GM12878 (cell line): ENCODE measurements at regions not wholly inside any gene's neighbourhood (a gene's known extent, or its start where the extent isn't known, plus 50 kb on each side); places are given as distances from the start of the nearest gene placed in this dataset.
A peak's percentile ranks its signal among the peaks of the same experiment; 100 is the strongest.

Source experiments
- ATAC-seq: fragments of 200-7000 bp; cut with Tn5 transposase; 3 replicates; pipeline ENCODE4 v1.9.1; 2020; ENCODE audit warnings: mild to moderate bottlenecking, moderate library complexity
- BruUV-seq: library from RNA; stranded (reverse); fragments of 400-500 nt; replicated peaks from 2 replicates; lab custom pipeline; 2021; lab: Mats Ljungman, UMichigan
- CTCF ChIA-PET: fragments of 300-600 bp; sonication (Branson Sonifier 250); formaldehyde crosslinking; extraction: SDS; loops from one replicate; lab custom pipeline; 2021; ENCODE audit warnings: inconsistent platforms; lab: Yijun Ruan, JAX
- POLR2A ChIA-PET: fragments of 350-600 bp; formaldehyde crosslinking; extraction: SDS; loops from one replicate; lab custom pipeline; 2021; ENCODE audit warnings: inconsistent platforms; lab: Charles Lee
- RAD21 ChIA-PET: fragments of 300-600 bp; sonication (Branson Sonifier 250); formaldehyde crosslinking; loops from one replicate; lab custom pipeline; 2023; ENCODE audit warnings: antibody characterized with exemption; ENCODE audit not compliant: unreplicated experiment; lab: Charles Lee
- SMC1A ChIA-PET: fragments of 300-600 bp; sonication (Branson Sonifier 250); formaldehyde crosslinking; loops from one replicate; lab custom pipeline; 2023; ENCODE audit not compliant: unreplicated experiment, uncharacterized antibody; lab: Charles Lee
- DNase-seq: peaks from one replicate; pipeline ENCODE4 v3.0.0-alpha.2; 2011; ENCODE audit warnings: low read depth, low spot score
- FAIRE-seq: peaks from 3 replicates; lab custom pipeline; 2011; peaks lifted over from hg19 to GRCh38; lab: Jason Lieb, UNC
- H2AFZ ChIP-seq: 2 replicates; pipeline ENCODE4 v1.6.0; 2011; ENCODE audit warnings: low read depth, low read length, control low read depth; ENCODE audit not compliant: control insufficient read depth
- H3K27ac ChIP-seq: 2 replicates; pipeline ENCODE4 v1.5.1; 2011; ENCODE audit warnings: control low read depth; ENCODE audit not compliant: control insufficient read depth, insufficient read depth
- H3K27me3 ChIP-seq, 2 experiments: replicated peaks in 1 of 2; 2 replicates each; pipeline versions ENCODE4 v1.6.0 to v1.6.1; 2011; ENCODE audit warnings: low read length in 1 of 2; ENCODE audit not compliant: control insufficient read depth in 2 of 2, insufficient read depth in 2 of 2
- H3K36me3 ChIP-seq, 2 experiments: 2 replicates each; pipeline ENCODE4 v1.5.1; 2011; ENCODE audit warnings: low read length in 1 of 2; ENCODE audit not compliant: control insufficient read depth in 2 of 2, insufficient read depth in 2 of 2
- H3K4me1 ChIP-seq: 2 replicates; pipeline ENCODE4 v1.6.1; 2011; ENCODE audit warnings: mild to moderate bottlenecking, low read length, moderate library complexity, mixed read lengths; ENCODE audit not compliant: control insufficient read depth, insufficient read depth
- H3K4me2 ChIP-seq: 2 replicates; pipeline ENCODE4 v1.6.0; 2011; ENCODE audit warnings: control low read depth; ENCODE audit not compliant: control insufficient read depth, insufficient read depth
- H3K4me3 ChIP-seq: fragments of 200-600 bp; sonication (generic); 2 replicates; pipeline ENCODE4 v1.5.1; 2016
- H3K79me2 ChIP-seq: 2 replicates; pipeline ENCODE4 v1.6.0; 2011; ENCODE audit warnings: low read length; ENCODE audit not compliant: control insufficient read depth, insufficient read depth
- H3K9ac ChIP-seq: 2 replicates; pipeline ENCODE4 v1.8.0; 2011; ENCODE audit warnings: low read length, control low read depth, mixed read lengths; ENCODE audit not compliant: control insufficient read depth, insufficient read depth
- H3K9me3 ChIP-seq: replicated peaks from 3 replicates; pipeline ENCODE4 v1.5.1; 2011; ENCODE audit warnings: mild to moderate bottlenecking, low read length; ENCODE audit not compliant: control insufficient read depth, insufficient read depth
- H4K20me1 ChIP-seq: 2 replicates; pipeline ENCODE4 v1.6.0; 2011; ENCODE audit not compliant: control insufficient read depth, insufficient read depth
- BACH1 ChIP-seq: fragments of 450-650 bp; IDR thresholded peaks from 2 replicates; pipeline ENCODE4 v1.6.1; 2017; ENCODE audit warnings: mild to moderate bottlenecking, borderline replicate concordance
- BCL3 ChIP-seq: IDR thresholded peaks from 2 replicates; pipeline ENCODE4 v1.6.1; 2011; ENCODE audit warnings: borderline replicate concordance, low read depth, mild to moderate bottlenecking, moderate library complexity, low read length; ENCODE audit not compliant: insufficient read depth, poor library complexity, severe bottlenecking
- BCLAF1 ChIP-seq: fragments of 450-650 bp; IDR thresholded peaks from 2 replicates; pipeline ENCODE4 v1.6.1; 2017; ENCODE audit warnings: antibody characterized with exemption, mild to moderate bottlenecking, moderate library complexity
- EED ChIP-seq: sonication (generic); IDR thresholded peaks from 2 replicates; pipeline ENCODE4 v1.6.1; 2016; ENCODE audit warnings: antibody characterized with exemption, low read depth
- FOS ChIP-seq: IDR thresholded peaks from 3 replicates; pipeline ENCODE4 v1.6.1; 2011; ENCODE audit warnings: borderline replicate concordance; ENCODE audit not compliant: insufficient read length; ENCODE audit errors: extremely low read depth
- HDAC2 ChIP-seq: fragments of 200-600 bp; sonication (generic); IDR thresholded peaks from 2 replicates; pipeline ENCODE4 v1.6.1; 2017
- NBN ChIP-seq: fragments of 450-650 bp; IDR thresholded peaks from 2 replicates; pipeline ENCODE4 v1.6.1; 2016
- NFYA ChIP-seq: IDR thresholded peaks from 2 replicates; pipeline ENCODE4 v1.6.1; 2011; ENCODE audit warnings: low read depth, mild to moderate bottlenecking, low read length, improper control_type of control experiment, borderline replicate concordance
- POLR2AphosphoS5 ChIP-seq: IDR thresholded peaks from 2 replicates; pipeline ENCODE4 v1.6.1; 2011; ENCODE audit warnings: mild to moderate bottlenecking, low read length, inconsistent platforms
- SIN3A ChIP-seq: IDR thresholded peaks from 2 replicates; pipeline ENCODE4 v1.6.1; 2012; ENCODE audit warnings: low read depth, low read length, improper control_type of control experiment
- SMAD5 ChIP-seq: IDR thresholded peaks from 2 replicates; pipeline ENCODE4 v1.6.1; 2016; ENCODE audit warnings: antibody characterized with exemption, low read depth
- TCF12 ChIP-seq: IDR thresholded peaks from 2 replicates; pipeline ENCODE4 v1.6.1; 2011; ENCODE audit warnings: low read depth, mild to moderate bottlenecking, low read length
- ZBTB4 ChIP-seq: fragments of 450-650 bp; formaldehyde crosslinking; IDR thresholded peaks from 2 replicates; pipeline ENCODE4 v1.4.0; 2022; ENCODE audit warnings: mild to moderate bottlenecking, moderate library complexity
- WGBS: methylation state at CpG from one replicate; pipeline ENCODE4 v1.1.6; 2016; ENCODE audit warnings: low lambda C conversion rate; ENCODE audit not compliant: insufficient replicate concordance, insufficient coverage; ENCODE audit errors: missing lambda C conversion rate; 5-methylcytosine and 5-hydroxymethylcytosine counted together
- in situ Hi-C: fragments of 300-500 bp; cut with MboI; formaldehyde crosslinking; loops from 9 replicates; pipeline ENCODE4 v1.14.3; 2018; ENCODE audit warnings: mixed read lengths
- intact Hi-C: fragments of 100-400 bp; cut with micrococcal nuclease; formaldehyde crosslinking; loops from one replicate; pipeline ENCODE4 v1.14.2; 2022; ENCODE audit not compliant: unreplicated experiment

GRCh38 chr5:99061299-99061698, 132.5 kb upstream of the CHD1 start:
- ChIA-PET POLR2A (interaction anchor here (0.9 kb wide), 1 partner anchor 150 kb away, joined by 3 read pairs; no protein-coding TSS in a partner anchor), CTCF (interaction anchor here (0.7 to 6.5 kb wide), 24 partner anchors 9 to 1830 kb away, joined by 3 to 45 read pairs (median 5); no protein-coding TSS in a partner anchor), SMC1A (interaction anchor here (1.0 to 4.8 kb wide), 19 partner anchors 9 to 330 kb away, joined by 3 to 41 read pairs (median 7); no protein-coding TSS in a partner anchor), RAD21 (interaction anchor here (0.8 to 4.7 kb wide), 13 partner anchors 11 to 292 kb away, joined by 3 to 38 read pairs (median 5); no protein-coding TSS in a partner anchor)
- in situ Hi-C loops (no loop called here), intact Hi-C loops (loop anchor here (2.0 kb wide), 1 partner anchor 292 kb away; no protein-coding TSS in a partner anchor)
- WGBS: 0% methylated on average over 2 of the region's 2 CpGs
- Histone ChIP-seq H3K4me1 (peaks cover 18% of the 10 kb centered on the region), H3K4me2 (no peak overlapping the region), H3K4me3 (no peak overlapping the region), H3K27ac (no peak overlapping the region), H3K27me3 (no peaks in the 10 kb centered on the region), H2AFZ (no peak overlapping the region), H4K20me1 (no peaks in the 10 kb centered on the region), H3K9me3 (no peaks in the 10 kb centered on the region), H3K36me3 (no peaks in the 10 kb centered on the region), H3K79me2 (no peaks in the 10 kb centered on the region), H3K9ac (no peak overlapping the region)
- DNase-seq (no peak), ATAC-seq (peak; percentile 31), FAIRE-seq (no peak)
- TF ChIP-seq TCF12 (no peak), ZBTB4 (CRISPR knock-in tag) (no peak), EED (no peak), BCL3 (no peak), SMAD5 (no peak), BCLAF1 (no peak), FOS (no peak), NBN (no peak), POLR2AphosphoS5 (no peak), NFYA (no peak), SIN3A (no peak), BACH1 (no peak), HDAC2 (no peak)
- BruUV-seq: no TSS peak
